ENCODE measurements at regions not wholly inside any gene's neighbourhood (a gene's known extent, or its start where the extent isn't known, plus 50 kb on each side); places are given as distances from the start of the nearest gene placed in this dataset.

- no peak overlapping the region for H3K4me3 ChIP-seq
- H3K27ac ChIP-seq = no peak overlapping the region
- H3K36me3 ChIP-seq = no peaks in the 10 kb centered on the region
- H3K9me3 ChIP-seq (ENCODE audit: low read depth) = no peaks in the 10 kb centered on the region
- no peak for TF ChIP-seq CTCF (IDR thresholded peaks at IDR 0.05; ENCODE audit: low read depth, low read length)
- H3K4me1 ChIP-seq (ENCODE audit: low read depth) = peaks cover 6% of the 10 kb centered on the region
- no peak for DNase-seq (ENCODE audit: low read depth in 1 of 2, low spot score in 1 of 2)
- no peaks in the 10 kb centered on the region for H3K27me3 ChIP-seq
These were observed 720.4 kb downstream of the RERGL start for GRCh38 chr12:17369556-17369955.

GRCh38 chr12:17361224-17361623 lies 728.8 kb downstream of the RERGL start:
- H3K4me3 ChIP-seq = no peak overlapping the region
- TF ChIP-seq CTCF (IDR thresholded peaks at IDR 0.05; ENCODE audit: low read depth, low read length) = no peak
- H3K36me3 ChIP-seq = no peaks in the 10 kb centered on the region
- no peak overlapping the region for H3K27ac ChIP-seq
- no peak for DNase-seq (ENCODE audit: low read depth in 1 of 2, low spot score in 1 of 2)
- no peaks in the 10 kb centered on the region for H3K27me3 ChIP-seq
- H3K4me1 ChIP-seq (ENCODE audit: low read depth) = no peaks in the 10 kb centered on the region
- H3K9me3 ChIP-seq (ENCODE audit: low read depth) = no peaks in the 10 kb centered on the region

- H3K27me3 ChIP-seq = no peaks in the 10 kb centered on the region
- no peak for DNase-seq (ENCODE audit: low read depth in 1 of 2, low spot score in 1 of 2)
- H3K36me3 ChIP-seq = no peaks in the 10 kb centered on the region
- H3K27ac ChIP-seq = no peak overlapping the region
- TF ChIP-seq CTCF (IDR thresholded peaks at IDR 0.05; ENCODE audit: low read depth, low read length) = no peak
- no peaks in the 10 kb centered on the region for H3K9me3 ChIP-seq (ENCODE audit: low read depth)
- H3K4me3 ChIP-seq = no peak overlapping the region
- no peaks in the 10 kb centered on the region for H3K4me1 ChIP-seq (ENCODE audit: low read depth)
These were observed 731.2 kb downstream of the RERGL start for GRCh38 chr12:17358835-17359234.

- Histone ChIP-seq H3K36me3 (no peaks in the 10 kb centered on the region), H3K9me3 (ENCODE audit: low read depth) (no peaks in the 10 kb centered on the region), H3K27ac (no peak overlapping the region), H3K4me1 (ENCODE audit: low read depth) (no peaks in the 10 kb centered on the region), H3K4me3 (no peak overlapping the region), H3K27me3 (no peaks in the 10 kb centered on the region)
- DNase-seq (ENCODE audit: low read depth in 1 of 2, low spot score in 1 of 2) = no peak
- TF ChIP-seq CTCF (IDR thresholded peaks at IDR 0.05; ENCODE audit: low read depth, low read length) = no peak
These were observed 732.6 kb downstream of the RERGL start for GRCh38 chr12:17357396-17357795.

GRCh38 chr12:17352164-17352563 lies 737.8 kb downstream of the RERGL start:
- no peak for TF ChIP-seq CTCF (IDR thresholded peaks at IDR 0.05; ENCODE audit: low read depth, low read length)
- H3K4me1 ChIP-seq (ENCODE audit: low read depth) = no peaks in the 10 kb centered on the region
- no peak overlapping the region for H3K27ac ChIP-seq
- no peak for DNase-seq (ENCODE audit: low read depth in 1 of 2, low spot score in 1 of 2)
- no peaks in the 10 kb centered on the region for H3K9me3 ChIP-seq (ENCODE audit: low read depth)
- H3K27me3 ChIP-seq = no peaks in the 10 kb centered on the region
- H3K36me3 ChIP-seq = no peaks in the 10 kb centered on the region
- no peak overlapping the region for H3K4me3 ChIP-seq

- no peak for TF ChIP-seq CTCF (IDR thresholded peaks at IDR 0.05; ENCODE audit: low read depth, low read length)
- Histone ChIP-seq H3K9me3 (ENCODE audit: low read depth) (no peaks in the 10 kb centered on the region), H3K4me1 (ENCODE audit: low read depth) (no peaks in the 10 kb centered on the region), H3K27ac (no peak overlapping the region), H3K36me3 (no peaks in the 10 kb centered on the region), H3K4me3 (no peak overlapping the region), H3K27me3 (no peaks in the 10 kb centered on the region)
- DNase-seq (ENCODE audit: low read depth in 1 of 2, low spot score in 1 of 2) = no peak
These were observed 741.7 kb downstream of the RERGL start for GRCh38 chr12:17348311-17348710.

Data from cardiac muscle cell (in vitro differentiated cells and primary cell).